Keratinocyte (primary cell): ENCODE measurements at regions not wholly inside any gene's neighbourhood (a gene's known extent, or its start where the extent isn't known, plus 50 kb on each side); places are given as distances from the start of the nearest gene placed in this dataset.

ENCODE experiments used
- DNase-seq: peaks from one replicate; pipeline ENCODE4 v3.0.0-alpha.2; 2011; ENCODE audit warnings: low read depth, missing footprints, low spot score
- FAIRE-seq: peaks from 2 replicates; lab custom pipeline; 2011; peaks lifted over from hg19 to GRCh38; lab: Jason Lieb, UNC
- H2AFZ ChIP-seq: 2 replicates; pipeline ENCODE4 v1.6.0; 2012; ENCODE audit warnings: low read length, control low read depth, inconsistent platforms; ENCODE audit not compliant: control insufficient read depth
- H3K27ac ChIP-seq: 2 replicates; pipeline ENCODE4 v1.5.1; 2011; ENCODE audit warnings: low read length; ENCODE audit not compliant: control insufficient read depth, insufficient read depth
- H3K27me3 ChIP-seq: 3 replicates; pipeline ENCODE4 v1.6.0; 2011; ENCODE audit warnings: low read length; ENCODE audit not compliant: control insufficient read depth, insufficient read depth; ENCODE audit errors: extremely low read depth
- H3K36me3 ChIP-seq, 2 experiments: 2 replicates in 1 of 2; 3 replicates in 1 of 2; pipeline ENCODE4 v1.5.1; 2011; ENCODE audit warnings: low read length in 2 of 2, mild to moderate bottlenecking in 1 of 2; ENCODE audit not compliant: control insufficient read depth in 2 of 2, insufficient read depth in 2 of 2; ENCODE audit errors: extremely low read depth in 1 of 2
- H3K4me1 ChIP-seq: 3 replicates; pipeline ENCODE4 v1.5.1; 2011; ENCODE audit warnings: low read length; ENCODE audit not compliant: control insufficient read depth, insufficient read depth; ENCODE audit errors: extremely low read depth
- H3K4me2 ChIP-seq: 3 replicates; pipeline ENCODE4 v1.6.0; 2011; ENCODE audit warnings: low read depth, low read length; ENCODE audit not compliant: control insufficient read depth, insufficient read depth; ENCODE audit errors: extremely low read depth
- H3K4me3 ChIP-seq, 3 experiments: fragments of 200-600 bp in 1 of 3; sonication (generic) in 1 of 3; 2 replicates in 2 of 3; 3 replicates in 1 of 3; pipeline ENCODE4 v1.5.1; 2011 to 2016; ENCODE audit warnings: low read length in 3 of 3, mild to moderate bottlenecking in 3 of 3, control low read depth in 2 of 3, inconsistent platforms in 1 of 3, low read depth in 1 of 3, mixed read lengths in 1 of 3, mixed run types in 1 of 3, moderate library complexity in 1 of 3; ENCODE audit not compliant: control insufficient read depth in 2 of 3, insufficient read depth in 2 of 3; ENCODE audit errors: extremely low read depth in 1 of 3
- H3K79me2 ChIP-seq: 2 replicates; pipeline ENCODE4 v1.6.0; 2012; ENCODE audit warnings: low read length; ENCODE audit not compliant: control insufficient read depth, insufficient read depth
- H3K9ac ChIP-seq: 3 replicates; pipeline ENCODE4 v1.6.0; 2011; ENCODE audit warnings: low read length; ENCODE audit not compliant: control insufficient read depth, insufficient read depth; ENCODE audit errors: extremely low read depth
- H3K9me1 ChIP-seq: 3 replicates; pipeline ENCODE4 v1.6.0; 2011; ENCODE audit warnings: low read length; ENCODE audit not compliant: control insufficient read depth, insufficient read depth; ENCODE audit errors: extremely low read depth
- H3K9me3 ChIP-seq: 2 replicates; pipeline ENCODE4 v1.5.1; 2012; ENCODE audit warnings: low read depth, low read length; ENCODE audit not compliant: control insufficient read depth
- H4K20me1 ChIP-seq: 3 replicates; pipeline ENCODE4 v1.6.0; 2011; ENCODE audit warnings: low read length; ENCODE audit not compliant: control insufficient read depth, insufficient read depth; ENCODE audit errors: extremely low read depth
- CTCF ChIP-seq, 3 experiments: IDR thresholded peaks in 1 of 3; conservative IDR thresholded peaks in 1 of 3; optimal IDR thresholded peaks in 1 of 3; 2 replicates in 2 of 3; 3 replicates in 1 of 3; pipeline versions ENCODE3 to v1.5.1; 2011; ENCODE audit warnings: low read length in 3 of 3, mild to moderate bottlenecking in 3 of 3, moderate library complexity in 2 of 3, control low read depth in 1 of 3, inconsistent platforms in 1 of 3; ENCODE audit not compliant: insufficient read depth in 2 of 3; ENCODE audit errors: extremely low read depth in 1 of 3
- EZH2 ChIP-seq: IDR thresholded peaks from one replicate; pipeline ENCODE4 v1.6.1; 2012; ENCODE audit warnings: inconsistent platforms, mild to moderate bottlenecking, low read length, moderate library complexity
- dilution Hi-C: fragments of 300-500 bp; cut with MboI; formaldehyde crosslinking; loops from one replicate; pipeline ENCODE4 v1.7.0; 2020; ENCODE audit warnings: low sequenced_read_pairs; ENCODE audit not compliant: extremely low pct_ligation_motif_present

DNA sequence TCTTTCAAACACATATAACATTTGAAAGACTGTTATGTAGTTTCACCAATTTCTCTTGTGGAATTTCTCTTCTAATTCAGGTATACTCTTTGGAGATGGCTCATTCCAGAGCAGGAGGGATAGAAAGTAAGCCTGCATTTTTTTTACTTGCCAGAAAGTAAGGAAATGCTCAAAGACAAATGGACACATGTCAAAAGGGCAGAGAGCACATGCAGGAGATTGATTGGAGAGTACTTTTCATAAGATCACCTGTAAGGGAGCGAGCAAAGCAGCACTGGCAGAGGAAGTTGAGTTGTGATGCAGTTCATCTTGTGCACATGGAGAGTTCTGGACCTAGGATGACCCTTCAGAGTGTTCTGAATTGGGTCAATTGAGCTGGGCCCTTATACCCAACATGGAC is 51.4 kb upstream of the FBXO33 start:
- Histone ChIP-seq H3K4me2 (no peak overlapping the region), H4K20me1 (no peaks in the 10 kb centered on the region), H3K9me1 (no peaks in the 10 kb centered on the region), H3K9ac (no peak overlapping the region), H3K79me2 (no peaks in the 10 kb centered on the region), H3K4me3 (no peak overlapping the region), H2AFZ (no peak overlapping the region), H3K27me3 (no peaks in the 10 kb centered on the region), H3K27ac (no peak overlapping the region), H3K4me1 (no peaks in the 10 kb centered on the region), H3K9me3 (no peaks in the 10 kb centered on the region), H3K36me3 (no peaks in the 10 kb centered on the region)
- dilution Hi-C loops: no loop called here
- TF ChIP-seq EZH2 (no peak), CTCF (optimal IDR thresholded peaks at IDR 0.05 in 1 of 3, IDR thresholded peaks at IDR 0.05 in 1 of 3, conservative IDR thresholded peaks at IDR 0.05 in 1 of 3; ENCODE audit: extremely low read depth in 1 of 3, insufficient read depth in 2 of 3, low read length in 3 of 3) (no peak)
- FAIRE-seq (no peak), DNase-seq (no peak)
